ENCODE measurements at regions not wholly inside any gene's neighbourhood (a gene's known extent, or its start where the extent isn't known, plus 50 kb on each side); places are given as distances from the start of the nearest gene placed in this dataset.

DNA sequence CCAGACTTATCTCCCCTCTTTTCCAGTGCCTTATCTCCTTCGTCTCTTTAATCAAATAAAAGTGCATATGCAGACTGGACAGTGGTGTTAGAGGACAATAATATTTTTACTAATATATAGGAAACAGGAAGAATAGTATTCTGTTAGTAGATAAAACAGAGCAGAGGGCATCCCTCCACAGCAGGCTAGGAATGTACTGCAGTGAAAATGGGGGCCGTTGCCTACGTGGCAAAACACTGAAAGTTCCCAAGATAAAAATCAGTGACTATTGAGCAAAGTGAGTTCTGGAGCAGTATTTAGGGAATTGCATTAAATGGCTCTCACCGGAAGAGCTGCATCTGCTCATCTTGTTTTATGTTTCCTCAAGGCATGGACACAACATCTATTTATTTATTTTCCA lies 435.0 kb downstream of the CNTN6 start:
- H3K9me3 Mint-ChIP-seq: peaks cover 5% of the 10 kb centered on the region
- no peaks in the 10 kb centered on the region for H3K4me1 Mint-ChIP-seq
- no peak overlapping the region for H3K27ac Mint-ChIP-seq
- POLR2A ChIA-PET: no interaction called here
- H3K4me3 Mint-ChIP-seq: no peak overlapping the region
- CTCF ChIA-PET: no interaction called here
- no peaks in the 10 kb centered on the region for H3K27me3 Mint-ChIP-seq
- H3K36me3 Mint-ChIP-seq (ENCODE audit: low read depth): no peaks in the 10 kb centered on the region
- DNase-seq: no peak

DNA sequence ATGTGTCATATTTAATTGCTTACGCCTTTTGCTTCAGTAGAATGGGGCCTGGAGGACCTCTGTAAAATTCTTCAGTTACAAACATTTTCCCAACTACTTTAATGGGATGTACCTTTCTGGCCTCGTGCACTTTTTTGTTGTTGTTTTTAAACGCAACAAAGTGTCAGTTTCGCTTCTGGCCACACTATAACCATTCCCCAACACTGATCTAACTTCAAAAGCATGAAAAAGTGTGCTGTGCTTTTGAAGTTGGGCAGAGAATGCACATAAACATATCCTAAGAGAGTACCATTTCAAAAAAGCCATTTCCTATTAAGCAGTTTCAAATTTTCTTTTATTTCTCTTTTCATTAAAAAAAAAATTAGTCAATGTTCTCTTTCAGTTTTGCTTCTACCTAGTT lies 435.8 kb downstream of the CNTN6 start:
- H3K27ac Mint-ChIP-seq: no peak overlapping the region
- H3K4me1 Mint-ChIP-seq: no peaks in the 10 kb centered on the region
- POLR2A ChIA-PET: no interaction called here
- DNase-seq: no peak
- no peaks in the 10 kb centered on the region for H3K27me3 Mint-ChIP-seq
- no peaks in the 10 kb centered on the region for H3K36me3 Mint-ChIP-seq (ENCODE audit: low read depth)
- peaks cover 5% of the 10 kb centered on the region for H3K9me3 Mint-ChIP-seq
- CTCF ChIA-PET: no interaction called here
- H3K4me3 Mint-ChIP-seq: no peak overlapping the region

DNA sequence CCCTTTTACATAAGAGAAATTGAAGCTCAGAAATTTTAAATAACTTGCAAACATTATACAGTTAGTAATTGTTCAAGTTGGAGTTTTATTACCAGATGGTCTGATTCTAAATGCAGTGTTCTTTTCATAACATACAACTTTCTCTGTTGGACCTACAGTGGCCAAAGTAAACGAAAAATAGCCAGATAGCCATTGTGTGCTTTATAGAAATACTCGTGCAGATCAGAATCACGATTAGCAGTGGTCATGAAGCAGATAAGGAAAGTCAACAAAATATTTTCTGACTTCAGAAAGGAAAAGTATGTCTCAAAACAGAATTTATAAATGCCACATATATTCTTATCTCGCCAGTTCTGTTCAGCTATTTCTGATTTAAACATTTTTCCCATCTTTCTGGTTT lies 436.9 kb downstream of the CNTN6 start:
- Mint-ChIP-seq H3K4me3 (no peak overlapping the region), H3K36me3 (ENCODE audit: low read depth) (no peaks in the 10 kb centered on the region), H3K27me3 (no peaks in the 10 kb centered on the region), H3K4me1 (no peaks in the 10 kb centered on the region), H3K27ac (no peak overlapping the region), H3K9me3 (peaks cover 8% of the 10 kb centered on the region)
- no peak for DNase-seq
- ChIA-PET POLR2A (no interaction called here), CTCF (no interaction called here)

DNA sequence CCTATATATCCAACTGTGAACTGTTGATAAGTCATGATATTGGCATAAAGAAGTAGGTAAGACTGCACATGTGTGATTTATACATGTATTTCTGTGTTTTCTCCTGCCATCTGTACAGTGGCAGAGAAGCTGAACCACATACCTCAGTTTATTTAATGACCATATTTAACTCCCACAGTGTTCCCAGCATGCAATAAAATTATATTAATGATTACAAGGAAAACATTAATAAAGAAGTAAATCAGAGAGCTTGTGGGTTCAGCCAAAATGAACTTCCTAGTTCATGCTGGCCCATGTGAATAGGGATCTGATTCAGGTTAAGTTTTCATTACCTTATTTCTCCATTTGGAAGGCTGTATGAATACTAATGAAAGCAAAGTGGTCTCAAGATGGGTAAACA lies 439.2 kb downstream of the CNTN6 start:
- Mint-ChIP-seq H3K9me3 (peaks cover 11% of the 10 kb centered on the region), H3K4me3 (no peak overlapping the region), H3K27me3 (no peaks in the 10 kb centered on the region), H3K36me3 (ENCODE audit: low read depth) (no peaks in the 10 kb centered on the region), H3K27ac (no peak overlapping the region), H3K4me1 (no peaks in the 10 kb centered on the region)
- ChIA-PET CTCF (no interaction called here), POLR2A (no interaction called here)
- no peak for DNase-seq

DNA sequence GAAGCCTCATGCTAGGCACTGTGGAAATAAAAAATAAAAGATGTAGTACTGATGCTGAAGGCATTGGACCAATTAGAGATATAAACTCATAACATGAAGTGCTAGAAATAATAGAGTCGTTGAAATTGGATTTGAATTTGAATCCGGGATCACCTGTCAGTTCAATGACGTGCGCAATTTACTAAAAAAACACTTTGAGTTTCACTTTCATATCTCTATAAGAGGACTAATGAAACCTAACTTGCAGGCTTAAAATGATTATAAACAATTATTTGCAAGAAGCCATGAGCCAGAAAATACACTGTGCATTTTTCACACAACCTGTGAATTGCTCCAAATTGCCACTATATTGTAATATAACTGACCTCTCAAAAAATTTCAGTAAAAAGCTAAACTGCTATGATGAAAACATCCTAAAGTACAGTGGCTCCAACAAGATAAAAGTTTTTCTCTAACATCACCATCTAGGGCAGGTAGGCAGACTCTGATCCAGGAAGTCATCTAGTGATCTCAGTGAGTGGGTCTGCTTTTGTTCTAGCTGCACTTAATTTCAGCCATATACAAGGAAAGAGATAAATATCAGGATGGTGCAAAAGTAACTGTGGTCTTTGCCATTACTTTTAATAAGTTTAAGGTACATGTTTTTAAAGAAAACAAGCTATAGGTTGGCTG lies 440.2 kb downstream of the CNTN6 start:
- H3K4me1 Mint-ChIP-seq: no peaks in the 10 kb centered on the region
- DNase-seq: no peak
- H3K9me3 Mint-ChIP-seq: peaks cover 10% of the 10 kb centered on the region
- H3K27me3 Mint-ChIP-seq: no peaks in the 10 kb centered on the region
- ChIA-PET CTCF (no interaction called here), POLR2A (no interaction called here)
- no peak overlapping the region for H3K27ac Mint-ChIP-seq
- H3K36me3 Mint-ChIP-seq (ENCODE audit: low read depth): no peaks in the 10 kb centered on the region
- no peak overlapping the region for H3K4me3 Mint-ChIP-seq

DNA sequence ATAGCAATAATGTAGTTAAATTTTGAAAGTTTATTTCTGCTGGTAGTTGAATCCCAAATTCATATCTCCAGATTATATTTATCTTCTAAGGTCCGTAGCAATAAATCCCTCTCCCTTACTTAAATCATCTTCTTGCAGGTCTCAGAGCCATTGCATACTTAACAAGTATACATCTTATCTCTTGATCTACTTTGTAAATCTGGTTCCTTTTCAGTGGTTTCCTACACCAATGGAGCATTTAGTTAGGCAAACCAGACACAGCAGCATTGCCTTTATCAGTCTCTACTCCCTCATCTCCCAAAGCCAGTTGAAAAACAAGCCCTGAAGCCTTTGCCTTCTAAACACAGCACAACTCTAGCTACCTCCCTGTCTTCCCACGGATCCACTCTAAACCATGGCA lies 440.9 kb downstream of the CNTN6 start:
- DNase-seq: no peak
- Mint-ChIP-seq H3K4me3 (no peak overlapping the region), H3K9me3 (peaks cover 8% of the 10 kb centered on the region), H3K4me1 (no peaks in the 10 kb centered on the region), H3K27me3 (no peaks in the 10 kb centered on the region), H3K36me3 (ENCODE audit: low read depth) (no peaks in the 10 kb centered on the region), H3K27ac (no peak overlapping the region)
- ChIA-PET POLR2A (no interaction called here), CTCF (no interaction called here)

DNA sequence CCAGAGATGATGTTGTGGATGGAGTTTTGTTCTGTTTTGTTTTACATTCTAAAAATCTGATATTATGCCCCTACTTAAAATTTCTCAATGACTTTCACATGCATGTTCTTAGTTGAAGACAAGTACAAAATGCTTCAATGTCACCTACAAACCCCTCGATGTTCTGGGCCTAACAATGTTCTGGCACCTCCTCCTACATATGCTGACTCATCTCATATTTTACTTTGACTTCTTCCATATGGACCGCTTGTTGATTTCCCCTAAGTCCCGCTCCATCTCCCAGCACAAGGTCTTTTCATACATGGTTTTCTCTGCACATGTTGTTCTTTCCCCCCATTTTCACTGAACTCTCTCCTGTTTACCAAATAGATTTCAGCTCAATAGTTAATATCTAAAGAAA lies 441.4 kb downstream of the CNTN6 start:
- no peaks in the 10 kb centered on the region for H3K4me1 Mint-ChIP-seq
- ChIA-PET CTCF (no interaction called here), POLR2A (no interaction called here)
- no peaks in the 10 kb centered on the region for H3K36me3 Mint-ChIP-seq (ENCODE audit: low read depth)
- H3K27me3 Mint-ChIP-seq: no peaks in the 10 kb centered on the region
- peaks cover 8% of the 10 kb centered on the region for H3K9me3 Mint-ChIP-seq
- H3K4me3 Mint-ChIP-seq: no peak overlapping the region
- no peak for DNase-seq
- H3K27ac Mint-ChIP-seq: no peak overlapping the region

DNA sequence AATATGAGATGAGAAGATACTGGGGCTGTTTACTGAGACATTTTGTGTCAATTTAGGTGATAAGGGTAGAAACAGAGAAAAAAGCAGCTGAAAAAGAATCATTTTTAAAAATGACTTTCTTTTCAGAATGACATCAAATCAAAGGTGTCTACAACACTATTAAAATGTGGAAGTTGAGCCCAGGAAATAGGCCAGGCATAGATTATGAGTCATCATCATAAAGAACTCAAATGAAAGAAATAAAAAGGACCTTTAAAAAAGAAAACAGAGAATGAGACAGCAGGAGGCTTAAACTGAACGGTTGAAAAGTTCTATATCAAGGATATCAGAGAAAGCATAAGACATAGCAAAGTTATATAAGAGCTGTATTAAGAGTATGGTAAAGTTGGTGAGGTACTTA lies 442.5 kb downstream of the CNTN6 start:
- peaks cover 8% of the 10 kb centered on the region for H3K9me3 Mint-ChIP-seq
- H3K27me3 Mint-ChIP-seq: no peaks in the 10 kb centered on the region
- DNase-seq: no peak
- no peaks in the 10 kb centered on the region for H3K4me1 Mint-ChIP-seq
- no peak overlapping the region for H3K4me3 Mint-ChIP-seq
- ChIA-PET POLR2A (no interaction called here), CTCF (no interaction called here)
- no peaks in the 10 kb centered on the region for H3K36me3 Mint-ChIP-seq (ENCODE audit: low read depth)
- H3K27ac Mint-ChIP-seq: no peak overlapping the region

DNA sequence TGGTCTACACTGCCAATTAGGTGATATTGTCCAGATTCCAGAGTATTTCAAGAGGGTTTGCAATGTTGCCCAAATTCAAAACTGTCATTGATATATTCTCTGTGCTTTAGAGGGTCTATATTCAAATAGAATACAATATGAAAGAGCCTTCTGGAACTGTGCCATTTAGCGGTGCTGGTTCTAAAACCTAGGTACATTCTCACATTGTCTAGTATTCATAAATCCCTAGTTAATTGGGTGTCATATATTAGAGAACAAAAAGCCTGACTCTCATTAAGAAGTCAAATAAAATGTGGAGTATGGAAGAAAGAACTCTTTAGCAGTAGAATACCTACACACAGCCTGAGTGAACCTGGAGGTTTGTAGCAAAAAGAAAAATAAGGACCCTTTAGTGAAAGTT lies 447.9 kb downstream of the CNTN6 start:
- ChIA-PET CTCF (no interaction called here), POLR2A (no interaction called here)
- Mint-ChIP-seq H3K4me1 (no peaks in the 10 kb centered on the region), H3K27me3 (no peaks in the 10 kb centered on the region), H3K36me3 (ENCODE audit: low read depth) (no peaks in the 10 kb centered on the region), H3K27ac (no peak overlapping the region), H3K9me3 (peaks cover 9% of the 10 kb centered on the region), H3K4me3 (no peak overlapping the region)
- DNase-seq: no peak

DNA sequence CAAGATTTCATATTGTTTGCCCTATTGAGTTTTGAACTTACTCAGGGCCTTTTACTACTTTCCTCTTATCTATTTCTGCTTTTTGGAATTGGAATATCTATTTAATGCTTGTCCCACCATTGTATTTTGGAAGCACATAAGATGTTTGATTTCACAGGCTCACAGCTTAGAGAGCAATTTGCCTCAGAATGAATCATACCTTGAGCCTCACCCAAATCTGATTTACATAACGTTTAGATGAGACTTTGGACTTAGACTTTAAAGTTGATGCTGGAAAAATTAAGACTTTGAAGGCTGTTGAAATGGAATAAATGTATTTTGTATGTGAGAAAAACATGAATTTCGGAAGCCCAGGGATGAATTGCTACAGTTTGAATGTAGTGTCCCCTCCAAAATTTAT lies 458.9 kb downstream of the CNTN6 start:
- no peak for DNase-seq
- CTCF ChIA-PET: no interaction called here
- H3K4me3 Mint-ChIP-seq: no peak overlapping the region
- H3K9me3 Mint-ChIP-seq: peaks cover 4% of the 10 kb centered on the region
- POLR2A ChIA-PET: no interaction called here
- no peak overlapping the region for H3K27ac Mint-ChIP-seq
- no peaks in the 10 kb centered on the region for H3K36me3 Mint-ChIP-seq (ENCODE audit: low read depth)
- H3K27me3 Mint-ChIP-seq: no peaks in the 10 kb centered on the region
- H3K4me1 Mint-ChIP-seq: no peaks in the 10 kb centered on the region

DNA sequence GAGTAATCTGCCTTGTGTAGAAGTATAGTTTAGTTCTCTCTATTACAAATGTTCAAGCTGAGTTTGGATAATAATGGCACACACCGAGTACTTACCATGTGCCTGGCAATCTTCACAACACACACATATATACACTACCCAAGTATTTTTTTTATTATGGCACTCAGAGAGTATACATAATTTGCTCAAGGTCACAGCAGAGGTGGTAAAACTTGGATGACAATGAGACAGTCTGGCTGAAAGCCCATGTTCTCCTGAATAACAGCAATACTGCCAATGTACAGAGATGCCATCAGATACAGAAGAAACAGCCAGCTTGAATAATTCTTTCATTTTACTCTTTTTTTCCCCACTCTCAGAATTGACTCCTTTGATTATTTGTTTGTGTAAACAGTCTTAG lies 460.0 kb downstream of the CNTN6 start:
- DNase-seq: no peak
- POLR2A ChIA-PET: no interaction called here
- no peaks in the 10 kb centered on the region for H3K4me1 Mint-ChIP-seq
- no peak overlapping the region for H3K27ac Mint-ChIP-seq
- no peaks in the 10 kb centered on the region for H3K36me3 Mint-ChIP-seq (ENCODE audit: low read depth)
- no peak overlapping the region for H3K4me3 Mint-ChIP-seq
- CTCF ChIA-PET: no interaction called here
- H3K9me3 Mint-ChIP-seq: peaks cover 4% of the 10 kb centered on the region
- H3K27me3 Mint-ChIP-seq: no peaks in the 10 kb centered on the region

DNA sequence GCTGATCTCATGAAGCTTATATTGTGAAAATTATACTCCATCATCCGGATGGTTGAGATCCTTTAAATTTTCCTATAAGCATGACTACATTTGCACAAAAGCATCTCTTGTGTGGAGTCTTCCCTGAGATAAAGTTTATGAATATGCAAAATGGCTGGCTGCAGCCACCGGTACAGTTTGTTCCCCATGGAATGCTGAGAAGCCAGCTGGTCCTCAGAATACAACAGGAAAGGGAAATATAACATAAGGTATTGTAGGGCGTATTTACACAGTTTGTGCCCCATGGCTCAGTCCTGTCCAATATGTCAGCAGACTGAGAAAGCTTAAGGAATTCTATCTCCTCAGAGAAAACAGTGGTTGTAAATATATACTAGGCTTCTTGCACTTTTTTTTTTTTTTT lies 468.6 kb downstream of the CNTN6 start:
- Mint-ChIP-seq H3K4me3 (no peak overlapping the region), H3K27me3 (no peaks in the 10 kb centered on the region), H3K9me3 (peaks cover 12% of the 10 kb centered on the region), H3K27ac (no peak overlapping the region), H3K36me3 (ENCODE audit: low read depth) (no peaks in the 10 kb centered on the region), H3K4me1 (no peaks in the 10 kb centered on the region)
- POLR2A ChIA-PET: no interaction called here
- CTCF ChIA-PET: no interaction called here
- DNase-seq: no peak

DNA sequence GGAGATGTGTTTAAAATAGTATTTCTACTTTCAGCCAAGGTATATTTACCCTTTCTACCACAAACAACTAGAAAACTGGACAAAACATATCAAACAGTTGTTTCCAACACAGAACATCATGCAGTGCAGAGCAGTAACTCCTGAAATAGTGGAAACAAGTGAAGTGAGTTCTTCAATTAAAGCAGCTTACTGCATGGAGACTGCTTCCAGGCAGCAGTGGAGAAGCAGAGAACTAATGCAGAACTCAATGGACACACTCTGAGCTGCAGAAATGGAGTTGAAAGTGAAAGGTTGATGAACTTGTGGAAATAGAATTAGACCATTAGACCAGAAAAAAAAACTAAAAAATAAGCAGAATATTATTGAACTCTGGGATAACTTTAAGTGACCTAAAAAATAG lies 478.9 kb downstream of the CNTN6 start:
- Mint-ChIP-seq H3K9me3 (peaks cover 5% of the 10 kb centered on the region), H3K36me3 (ENCODE audit: low read depth) (no peaks in the 10 kb centered on the region), H3K27ac (no peak overlapping the region), H3K4me3 (no peak overlapping the region), H3K27me3 (no peaks in the 10 kb centered on the region), H3K4me1 (no peaks in the 10 kb centered on the region)
- ChIA-PET CTCF (no interaction called here), POLR2A (no interaction called here)
- no peak for DNase-seq

DNA sequence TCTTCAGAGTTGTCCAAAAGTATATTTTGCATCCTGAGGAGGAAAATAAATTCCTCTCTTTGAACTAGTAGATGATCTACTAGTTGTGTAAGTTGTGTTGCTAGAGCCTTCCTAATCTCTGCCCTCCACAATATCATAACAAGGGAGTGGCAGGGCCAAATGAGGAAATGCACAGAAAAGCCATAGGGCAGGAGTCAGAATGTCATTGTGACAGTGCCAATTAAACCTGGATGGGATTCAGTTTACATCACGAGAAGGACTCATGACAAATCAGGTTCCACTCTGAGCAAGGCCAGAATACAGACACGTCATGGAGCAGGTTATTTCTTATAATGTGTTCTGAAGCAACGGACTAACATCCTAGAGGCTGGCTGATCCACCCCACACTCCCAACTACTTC lies 483.2 kb downstream of the CNTN6 start:
- POLR2A ChIA-PET: no interaction called here
- CTCF ChIA-PET: no interaction called here
- Mint-ChIP-seq H3K27ac (no peak overlapping the region), H3K36me3 (ENCODE audit: low read depth) (no peaks in the 10 kb centered on the region), H3K9me3 (peaks cover 4% of the 10 kb centered on the region), H3K27me3 (no peaks in the 10 kb centered on the region), H3K4me1 (no peaks in the 10 kb centered on the region), H3K4me3 (no peak overlapping the region)
- no peak for DNase-seq

Measured in activated CD4-positive, alpha-beta memory T cell treated with anti-CD3 and anti-CD28 coated beads, Interleukin-2, amount 10 ng/mL, durations not matched to agents 7 days and 5 days (primary cell).